ENCODE measurements at regions not wholly inside any gene's neighbourhood (a gene's known extent, or its start where the extent isn't known, plus 50 kb on each side); places are given as distances from the start of the nearest gene placed in this dataset.

DNA sequence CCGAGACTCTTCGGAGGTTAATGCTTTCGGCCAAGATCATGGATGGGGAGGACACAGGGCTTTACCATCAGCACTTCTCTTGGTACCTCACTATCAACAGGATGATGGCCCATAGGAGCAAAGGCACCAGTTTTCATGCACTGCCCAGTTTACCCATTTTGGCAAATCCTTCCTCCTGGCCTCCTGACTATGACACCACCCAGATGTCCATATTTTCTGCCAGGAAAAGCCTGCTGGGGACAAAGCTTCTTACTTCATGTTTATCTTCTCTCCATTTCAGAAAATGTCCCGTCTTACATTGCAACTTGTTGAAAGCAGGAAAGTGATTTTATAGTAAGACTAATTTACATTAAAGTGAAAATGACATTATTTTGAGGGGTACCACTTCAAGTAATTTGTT lies 61.4 kb upstream of the GAS1 start:
- no peaks in the 10 kb centered on the region for H3K4me1 ChIP-seq (ENCODE audit: control insufficient read depth, extremely low read depth, insufficient read depth, low read length)
- dilution Hi-C loops (cut with MboI; ENCODE audit: extremely low pct_ligation_motif_present, low sequenced_read_pairs) (no loop called here), intact Hi-C loops (cut with micrococcal nuclease) (no loop called here)
- H3K9me3 ChIP-seq (replicated peaks; ENCODE audit: control insufficient read depth, insufficient read depth, low read length) = no peaks in the 10 kb centered on the region
- ChIA-PET POLR2A (no interaction called here), CTCF (no interaction called here)
- DNase-seq (ENCODE audit: low read depth, low spot score) (no peak), FAIRE-seq (no peak)
- no peak overlapping the region for H3K9ac ChIP-seq (replicated peaks; ENCODE audit: extremely low read depth, insufficient read depth, low read length)
- H4K20me1 ChIP-seq (replicated peaks; ENCODE audit: control insufficient read depth, extremely low read depth, insufficient read depth, low read length) = no peaks in the 10 kb centered on the region
- H3K27me3 ChIP-seq (ENCODE audit: control insufficient read depth in 2 of 2, insufficient read depth in 2 of 2, low read length in 2 of 2) = no peaks in the 10 kb centered on the region
- no peak overlapping the region for H3K4me3 ChIP-seq (replicated peaks in 1 of 3; ENCODE audit: insufficient read depth in 1 of 3, low read depth in 1 of 3, low read length in 3 of 3)
- H3K4me2 ChIP-seq (ENCODE audit: insufficient read depth, low read length) = no peak overlapping the region
- no peaks in the 10 kb centered on the region for H3K36me3 ChIP-seq (ENCODE audit: control insufficient read depth in 2 of 2, extremely low read depth in 1 of 2, insufficient read depth in 2 of 2, low read length in 2 of 2)
- no peak overlapping the region for H3K27ac ChIP-seq (ENCODE audit: insufficient read depth, low read depth, low read length)
- no TSS peak for BruUV-seq (replicated peaks)
- no peaks in the 10 kb centered on the region for H3K79me2 ChIP-seq (ENCODE audit: control insufficient read depth, insufficient read depth, low read length)
- no peaks in the 10 kb centered on the region for H3K9me1 ChIP-seq (replicated peaks; ENCODE audit: control insufficient read depth, extremely low read depth, insufficient read depth, low read length)
- no peak overlapping the region for H2AFZ ChIP-seq (ENCODE audit: low read depth, low read length)
- no peak for TF ChIP-seq JUN (IDR thresholded peaks at IDR 0.05; ENCODE audit: borderline replicate concordance, insufficient read depth, insufficient read length, low read depth)
- TF ChIP-seq, protein P1, sequence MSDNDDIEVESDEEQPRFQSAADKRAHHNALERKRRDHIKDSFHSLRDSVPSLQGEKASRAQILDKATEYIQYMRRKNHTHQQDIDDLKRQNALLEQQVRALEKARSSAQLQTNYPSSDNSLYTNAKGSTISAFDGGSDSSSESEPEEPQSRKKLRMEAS (IDR thresholded peaks at IDR 0.05; ENCODE audit: insufficient read depth, insufficient read length) = no peak
- TF ChIP-seq POLR2A (IDR thresholded peaks at IDR 0.05; ENCODE audit: low read depth, low read length) = no peak
- no peak for TF ChIP-seq MYC (IDR thresholded peaks at IDR 0.05; ENCODE audit: low read depth, low read length)
- TF ChIP-seq GATA2 (IDR thresholded peaks at IDR 0.05; ENCODE audit: insufficient read depth, insufficient read length, low read depth, low read length) = no peak
- no peak for TF ChIP-seq EZH2 (IDR thresholded peaks at IDR 0.05; ENCODE audit: borderline replicate concordance, low read depth, low read length, severe bottlenecking)
- TF ChIP-seq, protein P2, sequence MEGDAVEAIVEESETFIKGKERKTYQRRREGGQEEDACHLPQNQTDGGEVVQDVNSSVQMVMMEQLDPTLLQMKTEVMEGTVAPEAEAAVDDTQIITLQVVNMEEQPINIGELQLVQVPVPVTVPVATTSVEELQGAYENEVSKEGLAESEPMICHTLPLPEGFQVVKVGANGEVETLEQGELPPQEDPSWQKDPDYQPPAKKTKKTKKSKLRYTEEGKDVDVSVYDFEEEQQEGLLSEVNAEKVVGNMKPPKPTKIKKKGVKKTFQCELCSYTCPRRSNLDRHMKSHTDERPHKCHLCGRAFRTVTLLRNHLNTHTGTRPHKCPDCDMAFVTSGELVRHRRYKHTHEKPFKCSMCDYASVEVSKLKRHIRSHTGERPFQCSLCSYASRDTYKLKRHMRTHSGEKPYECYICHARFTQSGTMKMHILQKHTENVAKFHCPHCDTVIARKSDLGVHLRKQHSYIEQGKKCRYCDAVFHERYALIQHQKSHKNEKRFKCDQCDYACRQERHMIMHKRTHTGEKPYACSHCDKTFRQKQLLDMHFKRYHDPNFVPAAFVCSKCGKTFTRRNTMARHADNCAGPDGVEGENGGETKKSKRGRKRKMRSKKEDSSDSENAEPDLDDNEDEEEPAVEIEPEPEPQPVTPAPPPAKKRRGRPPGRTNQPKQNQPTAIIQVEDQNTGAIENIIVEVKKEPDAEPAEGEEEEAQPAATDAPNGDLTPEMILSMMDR (IDR thresholded peaks at IDR 0.05; ENCODE audit: extremely low read depth in 1 of 2, insufficient read depth in 1 of 2, low read depth in 1 of 2, low read length in 2 of 2) = no peak
- TF ChIP-seq POLR2AphosphoS5 (IDR thresholded peaks at IDR 0.05; ENCODE audit: insufficient read depth, low read depth, low read length) = no peak
- TF ChIP-seq FOS (IDR thresholded peaks at IDR 0.05; ENCODE audit: borderline replicate concordance, insufficient read depth, low read length) = no peak

Measured in endothelial cell of umbilical vein (primary cell).